NCI-H2029 treated with DMSO at 0.1 percent for 48 hours (cell line): ENCODE measurements at regions not wholly inside any gene's neighbourhood (a gene's known extent, or its start where the extent isn't known, plus 50 kb on each side); places are given as distances from the start of the nearest gene placed in this dataset.

ENCODE experiments used
- DNase-seq: peaks from one replicate; lab custom pipeline; 2025; lab: John Stamatoyannopoulos, UW

DNA sequence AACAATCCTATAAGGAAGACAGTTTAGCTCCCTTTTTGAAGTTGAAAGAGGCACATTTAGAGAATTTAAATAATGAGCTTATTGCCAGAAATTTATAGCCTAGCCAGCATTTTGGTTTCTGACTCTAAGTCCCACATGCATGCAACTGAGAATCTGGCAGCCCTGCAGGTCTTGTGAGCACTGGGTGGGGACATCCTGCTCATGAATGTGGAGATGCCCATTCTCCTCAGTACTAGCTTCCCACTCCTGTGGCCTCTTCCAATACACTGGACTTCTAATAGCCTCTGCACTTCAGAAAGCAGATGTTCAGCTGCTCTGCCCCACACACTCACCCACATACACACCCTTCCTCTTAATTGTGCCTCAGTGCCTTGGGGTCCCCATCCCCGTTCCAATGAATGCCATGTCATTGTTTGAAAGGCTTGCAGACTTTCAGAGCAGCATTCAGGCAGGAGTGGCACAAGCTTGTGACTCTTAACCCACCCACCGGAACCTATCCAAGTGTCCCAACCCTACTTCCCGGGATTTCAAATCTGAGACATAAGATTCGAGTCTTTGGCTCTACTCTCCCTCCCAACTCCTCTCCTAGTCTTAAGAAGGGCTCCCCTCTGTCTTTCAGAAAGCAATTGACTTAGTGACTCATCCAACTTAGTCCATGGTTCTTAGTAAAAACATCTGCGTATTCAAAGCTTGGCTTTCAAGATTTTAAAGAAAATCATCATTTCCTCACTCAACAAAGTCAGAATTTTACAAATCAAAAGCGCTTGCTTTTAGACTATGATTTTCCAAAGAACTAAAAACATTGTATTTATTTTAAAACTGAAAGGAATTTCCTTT, 80.0 kb upstream of the FREM2 start:
- no peak for DNase-seq

DNA sequence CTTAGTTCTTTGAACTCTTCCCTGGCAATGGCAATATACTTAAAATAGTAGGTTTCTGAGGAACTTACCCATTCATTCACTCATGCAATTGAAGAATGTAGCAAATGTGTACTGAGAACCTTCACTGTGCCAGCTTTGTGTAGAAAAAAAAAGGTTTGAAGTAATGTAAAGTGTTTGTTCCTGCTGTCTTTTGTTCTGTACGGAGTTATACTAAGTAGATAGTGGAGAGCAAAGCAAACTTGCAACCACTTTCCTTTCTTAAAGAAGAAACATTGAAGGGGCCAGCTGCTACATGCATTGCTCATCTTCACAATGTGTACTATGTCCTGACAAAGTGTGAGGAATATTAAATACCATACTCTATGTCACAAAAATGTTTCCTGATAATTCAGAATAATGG, 68.9 kb upstream of the FREM2 start:
- DNase-seq: no peak

DNA sequence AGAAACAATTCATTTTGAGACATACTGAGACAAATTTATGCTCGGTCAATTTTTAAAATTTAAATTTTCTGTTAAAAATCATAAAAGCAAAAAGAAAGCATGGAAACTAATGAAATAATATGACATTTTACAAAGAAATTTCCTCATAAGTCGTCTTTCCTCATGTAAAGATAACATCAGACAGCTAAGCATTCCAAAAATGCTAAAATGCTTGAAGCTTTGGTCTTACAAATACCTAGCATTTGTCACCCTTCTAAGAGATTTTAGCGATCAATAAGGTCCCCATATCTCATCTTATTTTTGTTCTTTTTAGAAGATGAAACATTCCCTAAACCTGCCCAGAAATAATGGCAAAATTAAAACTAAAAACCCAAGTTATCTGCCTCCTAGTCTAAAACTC, 68.5 kb upstream of the FREM2 start:
- no peak for DNase-seq

DNA sequence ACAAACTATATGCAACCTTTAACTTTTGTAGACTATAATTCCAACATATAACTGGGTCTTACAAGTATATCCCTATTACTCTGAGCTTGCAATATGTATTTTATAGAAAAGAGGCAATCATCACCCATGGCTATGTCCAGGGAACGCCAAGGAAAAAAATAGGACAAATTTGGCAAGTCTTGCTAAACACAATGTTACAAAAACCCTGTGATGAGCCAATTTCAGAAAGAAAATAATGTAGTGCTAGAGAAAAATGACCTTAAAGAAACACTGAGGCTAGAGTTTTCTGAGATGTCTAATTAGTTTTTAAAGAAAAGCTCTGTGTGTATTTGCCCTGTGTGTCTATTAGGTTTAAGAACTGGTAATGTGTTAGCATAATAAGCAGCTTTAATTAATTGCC, 68.0 kb upstream of the FREM2 start:
- DNase-seq: no peak

DNA sequence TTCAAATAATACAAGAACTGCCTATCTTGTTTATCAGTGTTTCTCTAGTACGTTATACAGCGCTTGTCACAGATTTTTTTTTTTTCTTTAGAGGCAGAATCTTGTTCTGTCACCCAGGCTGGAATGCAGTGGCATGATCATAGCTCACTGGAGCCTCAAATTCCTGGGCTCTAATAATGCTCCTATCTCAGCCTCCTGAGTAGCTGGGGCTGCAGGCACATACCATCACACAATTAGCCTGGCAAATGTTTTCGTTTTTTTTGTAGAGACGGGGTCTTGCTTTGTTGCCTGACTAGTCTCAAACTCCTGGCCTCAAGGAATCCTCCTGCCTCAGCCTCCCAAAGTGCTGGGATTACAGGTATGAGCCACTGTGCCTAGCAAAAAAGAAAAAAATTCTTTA, 66.0 kb upstream of the FREM2 start:
- DNase-seq: no peak

DNA sequence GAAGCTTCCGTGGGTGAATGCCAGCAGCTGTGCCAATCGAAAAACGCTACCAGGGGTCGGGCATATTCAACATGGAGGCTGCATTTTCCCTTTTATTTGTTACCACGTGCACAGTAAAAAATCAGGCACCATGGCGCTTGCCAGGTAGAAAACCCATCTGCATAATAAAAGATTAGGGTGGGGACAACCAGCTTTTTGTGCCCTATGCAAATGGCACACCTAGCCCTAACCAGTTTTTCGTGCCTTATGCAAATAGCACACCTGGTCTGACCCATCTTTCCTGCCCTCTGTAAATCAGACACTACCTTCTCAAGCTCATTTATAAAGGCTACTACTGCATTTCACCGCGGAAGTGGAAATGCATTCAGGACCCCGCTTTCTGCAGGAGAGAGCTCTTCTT, 62.1 kb upstream of the FREM2 start:
- DNase-seq: no peak

DNA sequence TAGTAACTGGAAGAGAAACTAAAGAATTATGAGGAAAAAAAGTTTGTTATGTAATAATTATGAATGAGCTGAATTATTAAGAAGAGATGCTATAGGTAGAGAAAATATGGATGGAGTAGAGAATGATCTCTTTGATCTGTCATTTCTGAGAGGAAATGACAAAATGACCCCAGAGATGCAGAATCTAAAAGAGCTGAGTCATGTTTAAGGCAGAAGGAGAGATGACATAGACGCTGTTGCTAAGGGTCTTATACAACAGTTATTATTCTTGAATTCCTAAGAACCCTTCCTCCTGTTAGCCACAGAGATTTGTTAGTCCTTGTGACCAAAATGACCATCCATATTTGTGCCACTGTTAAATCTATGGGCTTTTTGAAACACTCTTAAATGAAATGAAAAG, 58.3 kb upstream of the FREM2 start:
- DNase-seq: no peak

DNA sequence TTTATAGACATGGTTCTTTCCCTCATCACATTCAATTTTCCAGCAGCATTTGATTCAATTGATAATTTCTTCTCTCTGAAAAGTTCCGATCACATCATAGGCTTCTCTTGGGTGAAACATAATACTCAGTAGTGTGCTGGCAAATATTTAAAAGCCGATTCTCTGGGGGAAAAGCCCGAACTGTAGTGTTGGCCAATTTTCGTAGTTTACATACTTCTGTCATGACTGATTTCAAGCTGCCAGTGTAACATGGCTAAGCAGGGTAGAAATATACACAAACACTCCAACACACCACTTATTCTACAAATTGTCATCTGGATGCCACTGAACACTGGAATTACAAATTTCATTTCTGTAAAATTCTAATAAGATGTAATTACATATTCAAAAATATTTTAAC, 56.1 kb upstream of the FREM2 start:
- no peak for DNase-seq

DNA sequence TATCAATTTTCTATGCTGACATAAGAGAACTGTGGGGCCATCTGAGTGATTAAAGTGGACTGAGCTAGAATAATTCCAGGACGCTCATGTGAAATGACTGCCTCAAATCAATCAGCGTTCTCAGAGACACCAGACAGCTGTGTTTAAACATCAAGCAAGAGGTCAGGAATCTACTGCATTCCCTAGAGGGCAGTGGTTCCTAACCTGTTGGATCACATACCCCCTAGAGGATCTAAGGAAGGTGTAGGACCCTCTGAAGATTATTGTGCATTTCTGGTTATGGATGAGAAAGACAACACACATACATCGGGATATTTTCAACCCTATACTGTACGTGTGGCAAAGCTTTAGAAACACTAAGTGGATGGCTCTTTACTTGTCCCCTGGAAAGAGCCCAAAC, 51.8 kb upstream of the FREM2 start:
- DNase-seq: no peak

DNA sequence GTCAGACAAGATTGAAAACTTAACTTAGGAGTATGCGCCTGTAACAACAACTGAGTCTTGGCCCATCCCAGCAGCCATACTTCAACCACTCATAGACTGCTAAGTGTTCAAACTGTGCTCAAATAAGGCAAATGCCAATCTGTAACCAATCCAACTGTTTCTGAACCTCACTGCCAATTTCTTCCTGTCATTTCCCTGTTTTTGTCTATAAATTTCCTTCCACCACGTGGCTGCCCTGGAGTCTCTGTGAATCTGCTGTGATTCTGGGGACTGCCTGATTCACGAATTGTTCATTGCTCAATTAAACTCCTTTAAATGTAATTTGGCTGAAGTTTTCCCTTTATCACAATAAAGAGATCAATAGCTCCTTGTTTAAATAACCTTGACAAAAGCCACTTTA, 50.8 kb upstream of the FREM2 start:
- DNase-seq: no peak

DNA sequence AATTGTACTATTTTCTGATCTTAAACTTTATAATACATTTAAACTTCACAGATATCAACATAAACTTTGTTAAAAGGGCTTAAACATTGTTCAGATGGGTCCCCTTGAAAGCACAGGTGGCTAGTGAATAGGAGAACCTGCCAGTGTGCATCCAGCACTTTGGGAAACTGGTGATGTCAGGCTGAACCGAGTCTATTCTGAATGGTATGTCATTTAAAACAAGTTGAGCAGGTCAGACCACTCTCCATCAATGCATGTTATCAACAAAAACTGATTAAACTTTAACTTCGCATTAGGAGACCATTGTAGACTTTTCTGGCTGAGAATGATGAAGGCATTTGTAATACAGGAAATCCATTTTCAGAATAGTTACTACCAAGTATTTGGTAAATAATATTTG, 50.1 kb upstream of the FREM2 start:
- no peak for DNase-seq
